ENCODE measurements at regions not wholly inside any gene's neighbourhood (a gene's known extent, or its start where the extent isn't known, plus 50 kb on each side); places are given as distances from the start of the nearest gene placed in this dataset.

GRCh38 chr5:33370466-33370859, 70.3 kb upstream of the TARS1 start:
- no peak for DNase-seq (ENCODE audit: low read depth)

DNA sequence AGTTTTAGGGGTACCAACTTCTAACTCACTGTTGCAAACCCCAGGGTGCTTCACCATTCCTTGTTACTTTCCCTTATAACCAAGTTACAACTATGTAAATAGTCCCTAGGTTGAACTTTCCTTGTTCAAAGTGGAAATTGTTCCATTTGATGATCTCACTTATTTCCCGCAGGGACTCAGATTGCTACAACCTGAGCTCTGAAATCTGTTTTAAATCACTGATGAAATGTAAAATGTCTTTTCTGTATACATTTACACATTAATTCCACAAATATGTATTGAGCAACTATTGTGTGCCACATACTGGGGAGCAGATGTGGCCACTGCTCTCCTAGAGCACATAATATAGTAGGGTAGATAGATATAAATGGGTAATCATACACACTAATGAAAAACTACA, 69.1 kb upstream of the TARS1 start:
- no peak for DNase-seq (ENCODE audit: low read depth)

DNA sequence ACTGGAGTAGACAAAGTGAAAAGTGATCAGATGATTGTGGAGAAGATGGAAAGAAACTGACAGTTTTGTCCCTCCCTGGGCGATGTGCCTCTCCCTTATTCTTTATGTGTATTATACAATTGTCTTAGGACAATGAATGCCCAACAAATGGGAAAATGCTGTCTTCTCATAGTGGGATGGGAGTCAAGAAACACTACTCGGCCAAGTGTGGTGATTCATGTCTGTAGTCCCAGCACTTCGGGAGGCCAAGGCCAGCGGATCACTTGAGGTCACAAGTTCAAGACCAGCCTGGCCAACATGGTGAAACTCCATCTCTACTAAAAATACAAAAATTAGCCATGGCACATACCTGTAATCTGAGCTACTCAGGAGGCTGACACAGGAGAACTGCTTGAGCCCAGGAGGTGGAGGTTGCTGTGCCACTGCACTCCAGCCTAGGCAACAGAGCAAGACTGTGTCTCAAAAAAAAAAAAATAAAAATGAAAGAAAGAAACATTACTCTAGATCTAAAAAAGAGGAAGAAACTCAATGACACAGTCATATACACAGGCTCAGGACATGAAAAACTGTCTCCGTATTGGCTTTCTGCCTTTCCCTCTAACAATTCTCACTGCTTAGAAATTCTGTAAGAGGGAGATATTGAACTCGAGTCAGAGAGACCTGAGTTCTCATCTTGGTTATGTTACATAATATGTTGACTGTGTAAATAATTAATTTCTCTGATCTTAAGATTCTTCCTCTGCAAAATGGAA, 67.9 kb upstream of the TARS1 start:
- DNase-seq (ENCODE audit: low read depth) = peak; percentile 25

DNA sequence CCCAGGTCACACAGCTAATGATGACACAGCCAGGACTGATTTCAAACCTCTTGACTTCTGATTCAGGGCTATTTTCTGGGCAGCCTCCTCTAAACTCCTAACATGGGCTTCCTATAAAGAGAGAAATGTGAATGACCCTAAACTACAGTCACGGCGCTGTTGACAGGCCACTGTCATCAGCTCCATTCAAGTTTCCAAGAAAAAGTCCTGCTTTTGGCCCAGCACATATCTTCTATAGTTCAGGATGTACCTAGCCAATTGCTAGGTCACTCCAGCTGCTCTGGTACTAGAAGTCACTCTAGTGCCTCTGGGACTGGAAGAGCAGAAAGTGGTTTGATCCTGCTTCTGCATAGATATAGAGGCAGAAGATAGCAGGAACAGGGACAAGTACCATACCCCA, 64.9 kb upstream of the TARS1 start:
- DNase-seq (ENCODE audit: low read depth) = no peak

- DNase-seq (ENCODE audit: low read depth) = peak; percentile 52
Observed at GRCh38 chr5:33379757-33380156, 61.0 kb upstream of the TARS1 start.

DNA sequence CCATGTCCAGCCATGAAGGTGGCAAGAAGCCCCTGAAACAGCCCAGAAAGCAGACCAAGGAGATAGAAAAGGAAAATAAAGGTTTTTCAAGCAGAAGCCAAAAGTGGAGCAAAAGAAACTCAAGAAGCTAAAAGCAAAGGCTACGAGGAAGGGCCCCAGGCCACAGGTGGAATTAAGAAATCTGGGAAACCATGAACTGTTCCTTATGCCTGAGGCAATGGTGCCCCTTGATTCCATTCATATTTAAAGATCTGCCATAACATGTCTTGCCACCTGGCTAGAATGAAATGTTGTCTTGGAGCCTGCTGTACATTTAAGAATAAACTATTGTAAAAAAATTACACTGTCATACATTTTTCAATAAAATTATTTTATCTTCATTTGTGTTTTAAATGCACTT, 59.5 kb upstream of the TARS1 start:
- no peak for DNase-seq (ENCODE audit: low read depth)

All from M059J (cell line).